HG03342 (cell line): ENCODE measurements at regions not wholly inside any gene's neighbourhood (a gene's known extent, or its start where the extent isn't known, plus 50 kb on each side); places are given as distances from the start of the nearest gene placed in this dataset.

ENCODE experiments used
- ATAC-seq: cut with Tn5 transposase; IDR thresholded peaks from one replicate; pipeline ENCODE4 v1.9.1; 2021; ENCODE audit warnings: mild to moderate bottlenecking, moderate library complexity; ENCODE audit not compliant: unreplicated experiment

DNA sequence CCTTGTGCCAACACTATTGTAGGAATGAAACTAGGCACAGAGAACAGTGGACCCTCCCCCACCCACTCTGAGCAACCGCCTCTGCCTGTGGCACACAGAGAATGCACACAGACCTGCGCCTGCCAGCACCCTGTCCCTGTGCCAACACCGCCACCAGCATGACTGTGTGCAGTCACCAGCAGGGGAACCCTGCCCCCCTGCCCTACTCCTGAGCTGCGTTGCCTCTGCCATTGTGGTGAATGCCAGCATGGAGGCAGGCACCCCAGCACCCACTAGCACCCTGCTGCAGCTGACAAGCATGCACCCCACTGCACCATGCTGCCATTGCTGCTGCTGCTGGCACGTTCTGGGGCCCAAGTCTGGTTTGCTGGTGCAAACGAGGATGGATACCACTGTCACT lies 94.4 kb upstream of the PRLR start:
- ATAC-seq: no peak

GRCh38 chr5:35324201-35324600 lies 93.9 kb upstream of the PRLR start:
- ATAC-seq: no peak

- peak; percentile 24 for ATAC-seq
Observed at GRCh38 chr5:35320029-35320428, 89.7 kb upstream of the PRLR start.

- peak; percentile 95 for ATAC-seq
Observed at GRCh38 chr5:35319333-35320002, 89.2 kb upstream of the PRLR start.

DNA sequence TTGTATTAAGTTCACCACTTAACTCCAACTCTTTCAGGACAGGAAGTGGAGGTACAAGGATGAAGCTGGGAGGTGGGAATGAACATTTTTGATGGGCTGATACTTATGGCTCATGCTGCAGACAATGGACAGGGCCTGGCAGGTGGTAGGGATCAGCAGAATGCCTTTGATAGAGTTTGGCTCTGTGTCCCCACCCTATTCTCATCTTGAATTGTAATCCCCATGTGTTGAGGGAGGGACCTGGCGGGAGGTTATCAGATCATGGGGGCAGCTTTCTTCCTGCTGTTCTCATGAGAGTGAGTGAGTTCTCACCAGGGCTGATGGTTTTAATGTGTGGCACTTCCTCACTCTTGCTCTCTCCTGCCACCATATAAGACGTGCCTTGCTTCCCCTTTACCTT lies 87.3 kb upstream of the PRLR start:
- no peak for ATAC-seq

GRCh38 chr5:35316611-35317274 lies 86.5 kb upstream of the PRLR start:
- ATAC-seq: no peak

DNA sequence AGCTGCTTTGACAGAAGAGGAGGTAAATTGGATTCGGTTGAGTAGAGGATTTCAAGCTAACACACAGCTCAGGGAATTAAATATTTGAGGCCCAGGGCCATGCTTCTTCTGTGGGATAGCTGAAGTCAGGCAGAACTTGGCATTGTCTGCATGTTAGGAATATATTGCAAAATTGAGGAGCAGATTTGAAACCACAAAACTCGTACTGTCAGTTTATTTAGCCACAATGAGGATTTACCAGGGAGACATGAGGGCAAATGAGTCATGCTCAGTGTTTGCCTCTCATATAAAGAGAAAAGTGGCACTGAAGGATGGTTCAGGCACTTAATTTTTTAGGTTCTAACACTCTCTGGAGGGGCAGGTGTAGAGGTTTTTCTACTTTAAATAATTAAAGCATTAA lies 83.0 kb upstream of the PRLR start:
- no peak for ATAC-seq

GRCh38 chr5:35312267-35312666 lies 82.0 kb upstream of the PRLR start:
- no peak for ATAC-seq

GRCh38 chr5:35309365-35310130 lies 79.3 kb upstream of the PRLR start:
- ATAC-seq: no peak

DNA sequence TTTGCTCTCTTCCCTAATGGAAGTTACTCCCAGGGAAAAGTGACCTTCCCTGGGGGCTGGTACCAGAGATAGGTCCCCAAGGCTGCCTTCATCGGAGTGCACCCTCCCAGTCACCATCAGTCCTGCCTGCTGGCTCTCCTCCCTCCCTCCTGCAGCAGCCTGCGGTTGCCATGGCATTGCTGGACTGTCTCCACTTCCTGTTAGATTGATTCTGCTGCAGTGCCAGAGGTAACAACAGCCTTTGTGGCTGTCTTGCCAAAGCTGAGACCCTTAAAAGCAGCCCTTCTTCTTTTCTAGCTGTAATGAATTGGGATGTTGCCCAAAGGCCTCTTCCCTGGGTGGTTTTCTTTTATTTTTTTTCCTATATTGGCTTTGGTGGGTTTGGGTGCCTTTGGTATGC lies 78.1 kb upstream of the PRLR start:
- peak; percentile 59 for ATAC-seq

DNA sequence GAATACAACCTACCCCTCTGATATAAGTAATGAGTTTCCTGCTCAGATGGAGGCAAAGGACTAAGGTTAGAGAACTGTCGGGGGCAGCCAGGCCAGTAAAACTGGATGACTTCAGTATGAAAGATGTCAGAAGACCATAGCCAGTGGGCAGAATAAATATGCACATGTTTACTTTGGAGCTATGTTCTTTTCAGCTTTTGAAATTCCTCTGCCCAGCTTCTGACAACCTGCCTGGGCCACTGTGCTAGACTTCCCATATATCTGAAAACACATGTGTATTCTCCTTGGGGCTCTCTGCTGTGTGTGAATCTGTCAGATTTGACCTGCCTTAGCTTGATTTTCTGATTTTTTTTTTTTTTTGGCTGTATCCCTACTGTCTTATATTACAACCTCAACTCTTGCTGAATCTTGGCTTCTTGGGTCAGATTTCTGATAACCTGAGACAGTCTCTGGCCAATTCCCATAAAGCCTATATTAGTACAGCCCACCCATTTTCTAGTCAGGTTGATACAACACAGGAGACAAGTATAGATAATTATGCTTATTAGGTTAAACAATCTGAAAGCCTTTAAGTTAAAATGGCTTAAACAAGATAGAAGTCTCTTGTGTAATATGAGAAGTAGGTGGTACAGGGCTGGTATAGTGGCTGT lies 76.6 kb upstream of the PRLR start:
- ATAC-seq: no peak

- no peak for ATAC-seq
Observed at GRCh38 chr5:35305336-35306020, 75.2 kb upstream of the PRLR start.

DNA sequence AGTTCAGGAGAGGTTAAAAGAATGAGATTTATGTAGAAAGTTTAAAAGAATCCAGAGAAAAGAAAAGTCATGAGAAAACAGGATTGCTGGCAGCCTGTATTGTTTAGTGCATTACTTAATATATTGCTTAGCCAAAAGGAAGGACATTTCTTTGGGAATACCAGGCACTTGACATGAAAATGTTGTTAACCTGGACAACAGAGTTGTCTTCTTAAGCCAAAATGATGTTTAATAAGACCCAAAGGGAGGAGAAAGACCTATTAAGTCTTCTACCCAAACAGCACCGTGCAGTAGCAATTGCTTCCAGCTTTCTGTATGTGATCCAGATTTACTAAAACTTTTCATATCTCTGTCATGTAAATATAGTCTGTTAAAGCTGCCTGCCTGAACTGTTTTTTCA lies 74.0 kb upstream of the PRLR start:
- no peak for ATAC-seq

DNA sequence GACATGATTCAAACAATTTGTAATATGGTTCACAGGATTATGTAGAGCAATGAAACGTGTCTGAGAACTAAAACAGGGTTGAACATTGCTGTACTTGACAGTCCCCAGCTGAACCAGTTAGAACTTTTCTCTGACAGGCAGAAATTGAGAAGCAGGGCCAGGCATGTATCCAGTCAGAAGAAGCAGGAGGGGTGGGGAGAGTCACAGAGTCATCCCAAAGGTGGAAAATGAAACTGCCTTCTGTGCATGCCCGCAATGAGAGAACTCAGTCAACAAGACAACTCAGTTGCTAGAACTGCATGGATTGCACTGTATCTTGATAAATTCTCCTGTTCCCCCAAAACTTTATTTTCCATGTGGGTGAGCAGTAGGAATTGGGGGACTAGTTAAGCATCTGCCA lies 72.9 kb upstream of the PRLR start:
- peak; percentile 56 for ATAC-seq

DNA sequence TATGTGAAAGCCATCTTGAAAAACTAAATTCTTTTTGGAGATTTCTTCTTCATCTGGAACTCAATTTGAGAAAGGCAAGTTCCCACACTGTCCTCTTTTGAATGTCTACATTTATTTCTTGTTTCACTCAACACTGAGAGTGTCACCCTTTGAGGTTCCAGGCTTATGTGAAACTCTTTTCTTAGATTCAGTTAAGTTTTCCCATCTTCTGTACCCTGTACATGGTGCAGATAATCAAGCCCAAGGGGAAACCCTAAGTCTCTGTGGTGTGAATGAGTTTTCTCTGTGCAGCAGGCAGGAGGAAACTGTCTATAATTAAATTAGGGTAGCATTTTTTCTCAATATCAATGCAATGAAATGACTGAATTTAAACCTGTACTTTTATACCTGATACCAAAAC lies 72.3 kb upstream of the PRLR start:
- ATAC-seq: peak; percentile 88

DNA sequence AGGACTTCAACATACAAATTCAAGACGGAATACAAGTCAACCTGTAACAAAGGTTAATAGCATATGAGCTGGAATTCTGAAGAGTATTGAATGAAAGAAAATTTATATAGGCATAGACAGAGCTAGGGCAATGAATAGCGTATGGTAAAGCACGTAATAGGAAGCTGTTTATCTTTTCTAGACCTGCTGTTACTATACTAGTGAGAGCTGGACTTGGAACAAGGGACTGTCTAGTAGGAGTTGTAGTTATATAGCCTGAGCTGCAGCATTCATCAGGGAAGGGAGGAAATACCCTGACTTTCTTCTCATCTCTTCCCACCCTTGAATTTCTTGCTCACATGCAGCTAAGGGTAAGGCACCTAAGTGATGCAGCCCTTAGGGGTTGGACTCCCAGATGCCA lies 67.5 kb upstream of the PRLR start:
- no peak for ATAC-seq

DNA sequence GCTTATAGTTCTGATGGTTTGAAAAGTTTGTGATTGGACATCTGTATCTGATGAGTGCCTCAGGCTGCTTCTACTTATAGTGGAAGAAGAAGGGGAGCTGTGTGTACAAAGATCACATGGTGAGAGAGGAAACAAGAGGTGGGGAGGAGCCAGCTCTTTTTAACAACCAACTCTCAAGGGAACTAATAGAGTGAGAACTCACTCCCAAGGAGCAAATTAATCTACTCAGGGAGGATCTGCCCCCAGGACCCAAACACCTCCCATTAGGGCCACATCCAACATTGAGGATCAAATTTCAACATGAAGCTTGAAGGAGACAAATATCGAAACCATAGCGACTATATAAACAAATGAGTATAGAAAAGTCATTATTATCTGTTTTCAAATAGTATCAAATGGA lies 64.7 kb upstream of the PRLR start:
- no peak for ATAC-seq

- no peak for ATAC-seq
Observed at GRCh38 chr5:35294017-35294416, 63.7 kb upstream of the PRLR start.

DNA sequence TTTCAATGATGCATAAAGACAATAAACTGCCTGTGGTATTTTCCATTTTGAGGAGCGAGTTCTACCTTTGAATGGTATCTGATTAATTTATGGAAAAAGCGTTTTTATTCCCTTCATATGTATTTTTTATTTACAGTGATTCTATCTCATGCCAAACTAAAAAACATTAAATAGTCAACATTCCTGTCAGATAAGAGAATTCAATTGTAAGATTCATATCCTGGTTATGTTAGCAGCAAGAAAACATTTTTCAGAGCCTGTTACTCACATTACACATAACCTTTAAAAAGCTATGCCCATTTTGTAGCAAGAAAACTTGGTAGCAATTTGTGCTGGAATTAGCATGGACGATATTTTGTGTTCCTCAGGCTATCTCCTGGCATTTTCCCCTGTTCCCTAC lies 55.1 kb upstream of the PRLR start:
- ATAC-seq: no peak

DNA sequence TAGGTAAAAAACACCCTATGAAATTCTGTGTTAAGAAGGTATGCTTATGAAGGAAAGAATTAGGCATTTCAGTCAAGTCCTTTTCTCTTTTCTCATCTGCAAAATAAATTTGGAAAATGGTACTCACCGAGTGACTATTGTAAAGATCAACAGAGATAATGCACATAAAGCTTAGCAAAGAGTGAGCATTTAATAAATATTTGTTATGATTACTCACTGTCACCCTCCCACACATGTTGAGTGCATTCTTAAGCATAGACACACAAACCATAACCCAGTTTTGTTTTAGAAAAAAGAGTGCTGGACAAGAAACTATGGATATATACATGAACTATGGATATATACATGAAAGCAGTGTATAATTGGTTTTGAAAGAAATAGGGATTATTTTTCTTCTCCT lies 54.7 kb upstream of the PRLR start:
- ATAC-seq: no peak

DNA sequence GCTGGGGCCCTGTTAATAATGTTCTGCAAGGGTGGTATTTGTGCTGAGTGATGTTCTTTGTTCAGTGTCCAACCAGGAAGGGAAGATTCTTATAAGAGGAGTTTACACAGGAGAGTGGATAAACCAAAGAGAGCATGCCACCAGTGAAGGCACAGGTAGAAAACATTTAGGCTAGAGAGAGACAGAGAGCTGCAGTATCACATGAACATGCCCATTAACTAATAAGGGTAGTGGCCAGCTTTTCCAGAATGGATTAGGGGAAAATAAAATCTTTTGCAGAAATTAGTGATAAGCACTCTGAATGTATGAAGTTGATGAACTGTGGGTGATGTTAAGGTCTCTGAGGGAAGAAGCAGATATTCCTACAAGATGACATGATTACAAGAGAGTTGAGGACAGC lies 54.1 kb upstream of the PRLR start:
- no peak for ATAC-seq
